ENCODE measurements at regions not wholly inside any gene's neighbourhood (a gene's known extent, or its start where the extent isn't known, plus 50 kb on each side); places are given as distances from the start of the nearest gene placed in this dataset.

GRCh38 chr11:70738661-70739060 is 340.3 kb downstream of the CTTN start:
- peaks cover 10% of the 10 kb centered on the region for H3K4me1 Mint-ChIP-seq (ENCODE audit: low read depth, unreplicated experiment)
- H3K4me3 Mint-ChIP-seq (ENCODE audit: unreplicated experiment): no peak overlapping the region
- ChIA-PET POLR2A (no interaction called here), CTCF (no interaction called here)
- no peak for DNase-seq
- intact Hi-C loops (cut with micrococcal nuclease; ENCODE audit: unreplicated experiment): no loop called here
- Histone ChIP-seq H3K4me1 (peaks cover 11% of the 10 kb centered on the region; the same call in 1 of the 2 replicates), H3K4me3 (ENCODE audit: low read depth, low read length) (no peak overlapping the region), H3K36me3 (ENCODE audit: control insufficient read depth, insufficient read depth, low read length) (no peaks in the 10 kb centered on the region), H3K9me3 (no peaks in the 10 kb centered on the region), H3K27me3 (replicated peaks; ENCODE audit: control insufficient read depth, insufficient read depth, low read length) (no peaks in the 10 kb centered on the region)
- H3K27ac Mint-ChIP-seq (ENCODE audit: unreplicated experiment): no peak overlapping the region
- no peaks in the 10 kb centered on the region for H3K9me3 Mint-ChIP-seq (ENCODE audit: unreplicated experiment)
- H3K27me3 Mint-ChIP-seq (ENCODE audit: insufficient read depth, unreplicated experiment): no peaks in the 10 kb centered on the region
- no peak for TF ChIP-seq CTCF (IDR thresholded peaks at IDR 0.05; ENCODE audit: insufficient read depth in 1 of 2, low read depth in 1 of 2, low read length in 1 of 2, severe bottlenecking in 1 of 2, unreplicated experiment in 1 of 2)
- H3K36me3 Mint-ChIP-seq (ENCODE audit: insufficient read depth, unreplicated experiment): peaks cover 51% of the 10 kb centered on the region
- no TSS peak for BruUV-seq (replicated peaks)

GRCh38 chr11:70739091-70739490 is 340.8 kb downstream of the CTTN start:
- no TSS peak for BruUV-seq (replicated peaks)
- H3K4me1 ChIP-seq: peaks cover 11% of the 10 kb centered on the region; the same call in 1 of the 2 replicates
- no peak for DNase-seq
- CTCF ChIA-PET: no interaction called here
- H3K9me3 ChIP-seq: no peaks in the 10 kb centered on the region
- no peak overlapping the region for H3K27ac Mint-ChIP-seq (ENCODE audit: unreplicated experiment)
- POLR2A ChIA-PET: no interaction called here
- H3K36me3 Mint-ChIP-seq (ENCODE audit: insufficient read depth, unreplicated experiment): peaks cover 46% of the 10 kb centered on the region
- no peaks in the 10 kb centered on the region for H3K9me3 Mint-ChIP-seq (ENCODE audit: unreplicated experiment)
- intact Hi-C loops (cut with micrococcal nuclease; ENCODE audit: unreplicated experiment): no loop called here
- peaks cover 10% of the 10 kb centered on the region for H3K4me1 Mint-ChIP-seq (ENCODE audit: low read depth, unreplicated experiment)
- no peaks in the 10 kb centered on the region for H3K27me3 Mint-ChIP-seq (ENCODE audit: insufficient read depth, unreplicated experiment)
- H3K4me3 ChIP-seq (ENCODE audit: low read depth, low read length): no peak overlapping the region
- TF ChIP-seq CTCF (IDR thresholded peaks at IDR 0.05; ENCODE audit: insufficient read depth in 1 of 2, low read depth in 1 of 2, low read length in 1 of 2, severe bottlenecking in 1 of 2, unreplicated experiment in 1 of 2): no peak
- H3K4me3 Mint-ChIP-seq (ENCODE audit: unreplicated experiment): no peak overlapping the region
- H3K27me3 ChIP-seq (replicated peaks; ENCODE audit: control insufficient read depth, insufficient read depth, low read length): no peaks in the 10 kb centered on the region
- H3K36me3 ChIP-seq (ENCODE audit: control insufficient read depth, insufficient read depth, low read length): no peaks in the 10 kb centered on the region

GRCh38 chr11:70739811-70740487 is 341.6 kb downstream of the CTTN start:
- POLR2A ChIA-PET: no interaction called here
- CTCF ChIA-PET: no interaction called here
- Mint-ChIP-seq H3K4me3 (ENCODE audit: unreplicated experiment) (no peak overlapping the region), H3K27ac (ENCODE audit: unreplicated experiment) (no peak overlapping the region), H3K36me3 (ENCODE audit: insufficient read depth, unreplicated experiment) (peaks cover 38% of the 10 kb centered on the region), H3K27me3 (ENCODE audit: insufficient read depth, unreplicated experiment) (no peaks in the 10 kb centered on the region), H3K9me3 (ENCODE audit: unreplicated experiment) (no peaks in the 10 kb centered on the region), H3K4me1 (ENCODE audit: low read depth, unreplicated experiment) (peaks cover 10% of the 10 kb centered on the region)
- no peak for TF ChIP-seq CTCF (IDR thresholded peaks at IDR 0.05; ENCODE audit: insufficient read depth in 1 of 2, low read depth in 1 of 2, low read length in 1 of 2, severe bottlenecking in 1 of 2, unreplicated experiment in 1 of 2)
- no peak for DNase-seq
- Histone ChIP-seq H3K9me3 (no peaks in the 10 kb centered on the region), H3K36me3 (ENCODE audit: control insufficient read depth, insufficient read depth, low read length) (no peaks in the 10 kb centered on the region), H3K4me1 (peaks cover 11% of the 10 kb centered on the region; the same call in 1 of the 2 replicates), H3K27me3 (replicated peaks; ENCODE audit: control insufficient read depth, insufficient read depth, low read length) (no peaks in the 10 kb centered on the region), H3K4me3 (ENCODE audit: low read depth, low read length) (no peak overlapping the region)
- no TSS peak for BruUV-seq (replicated peaks)
- intact Hi-C loops (cut with micrococcal nuclease; ENCODE audit: unreplicated experiment): no loop called here

All from Caco-2 (cell line).